ENCODE measurements at regions not wholly inside any gene's neighbourhood (a gene's known extent, or its start where the extent isn't known, plus 50 kb on each side); places are given as distances from the start of the nearest gene placed in this dataset.

DNA sequence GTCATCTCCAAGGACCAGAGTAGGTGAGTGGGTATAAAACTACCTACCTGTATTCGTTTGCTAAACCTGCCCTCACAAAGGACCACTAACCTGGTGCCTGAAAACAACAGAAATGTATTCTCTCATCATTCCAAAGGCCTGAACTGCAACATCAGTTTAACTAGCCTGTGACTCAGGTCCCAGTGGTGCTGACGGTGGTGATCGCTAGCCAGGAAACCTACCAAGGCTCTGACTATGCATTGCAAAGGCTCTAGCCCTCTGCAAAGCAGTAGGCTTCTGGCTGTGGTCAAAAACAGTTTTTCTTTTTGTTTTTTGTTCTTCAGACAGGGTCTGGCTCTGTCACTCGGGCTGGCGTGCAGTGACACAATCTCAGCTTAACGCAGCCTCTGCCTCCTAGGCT is 107.5 kb downstream of the NPTX2 start:
- TF ChIP-seq, protein P1, sequence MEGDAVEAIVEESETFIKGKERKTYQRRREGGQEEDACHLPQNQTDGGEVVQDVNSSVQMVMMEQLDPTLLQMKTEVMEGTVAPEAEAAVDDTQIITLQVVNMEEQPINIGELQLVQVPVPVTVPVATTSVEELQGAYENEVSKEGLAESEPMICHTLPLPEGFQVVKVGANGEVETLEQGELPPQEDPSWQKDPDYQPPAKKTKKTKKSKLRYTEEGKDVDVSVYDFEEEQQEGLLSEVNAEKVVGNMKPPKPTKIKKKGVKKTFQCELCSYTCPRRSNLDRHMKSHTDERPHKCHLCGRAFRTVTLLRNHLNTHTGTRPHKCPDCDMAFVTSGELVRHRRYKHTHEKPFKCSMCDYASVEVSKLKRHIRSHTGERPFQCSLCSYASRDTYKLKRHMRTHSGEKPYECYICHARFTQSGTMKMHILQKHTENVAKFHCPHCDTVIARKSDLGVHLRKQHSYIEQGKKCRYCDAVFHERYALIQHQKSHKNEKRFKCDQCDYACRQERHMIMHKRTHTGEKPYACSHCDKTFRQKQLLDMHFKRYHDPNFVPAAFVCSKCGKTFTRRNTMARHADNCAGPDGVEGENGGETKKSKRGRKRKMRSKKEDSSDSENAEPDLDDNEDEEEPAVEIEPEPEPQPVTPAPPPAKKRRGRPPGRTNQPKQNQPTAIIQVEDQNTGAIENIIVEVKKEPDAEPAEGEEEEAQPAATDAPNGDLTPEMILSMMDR (conservative IDR thresholded peaks at IDR 0.05; ENCODE audit: low read depth, low read length) = no peak
- no peak for TF ChIP-seq EZH2 (IDR thresholded peaks at IDR 0.05; ENCODE audit: borderline replicate concordance, low read depth, low read length, poor library complexity, severe bottlenecking)

Measured in A673 (cell line).